SU-DHL-6 (cell line): ENCODE measurements at regions not wholly inside any gene's neighbourhood (a gene's known extent, or its start where the extent isn't known, plus 50 kb on each side); places are given as distances from the start of the nearest gene placed in this dataset.

ENCODE experiments used
- H2AFZ ChIP-seq: fragments of 200-600 bp; sonication (generic); 2 replicates; pipeline ENCODE4 v1.6.1; 2014; ENCODE audit warnings: low read depth, mild to moderate bottlenecking, moderate library complexity, mixed read lengths, antibody characterized with exemption, low read length; ENCODE audit not compliant: severe bottlenecking
- H3F3A ChIP-seq: fragments of 200-600 bp; shearing (Covaris generic); 2 replicates; pipeline ENCODE4 v1.6.0; 2016; ENCODE audit warnings: antibody characterized with exemption, mild to moderate bottlenecking; ENCODE audit not compliant: insufficient read depth
- H3K27ac ChIP-seq: fragments of 200-600 bp; sonication (generic); 2 replicates; pipeline ENCODE4 v1.5.1; 2016; ENCODE audit warnings: low read depth, mild to moderate bottlenecking, low read length, moderate library complexity, mixed read lengths
- H3K27me3 ChIP-seq: fragments of 200-600 bp; sonication (generic), shearing (Covaris generic); 2 replicates; pipeline ENCODE4 v1.6.0; 2014; ENCODE audit warnings: mild to moderate bottlenecking, low read length
- H3K36me3 ChIP-seq: fragments of 200-600 bp; sonication (generic); 2 replicates; pipeline ENCODE4 v1.6.1; 2014; ENCODE audit warnings: mild to moderate bottlenecking, low read length, mixed read lengths
- H3K4me2 ChIP-seq: fragments of 300-600, 200-600 bp; shearing (Covaris generic), sonication (generic); 2 replicates; pipeline ENCODE4 v1.6.0; 2014; ENCODE audit warnings: low read length, low read depth, mild to moderate bottlenecking; ENCODE audit not compliant: poor library complexity, severe bottlenecking
- H3K4me3 ChIP-seq: fragments of 200-600 bp; sonication (generic); 2 replicates; pipeline ENCODE4 v1.5.1; 2014; ENCODE audit warnings: antibody characterized with exemption, low read length, mild to moderate bottlenecking, mixed read lengths; ENCODE audit not compliant: insufficient read depth, poor library complexity, severe bottlenecking
- H3K79me2 ChIP-seq: fragments of 200-600 bp; sonication (generic); 2 replicates; pipeline ENCODE4 v1.6.1; 2014; ENCODE audit warnings: mild to moderate bottlenecking, low read length, moderate library complexity; ENCODE audit not compliant: insufficient read depth
- H3K9ac ChIP-seq: fragments of 200-600 bp; sonication (generic); 2 replicates; pipeline ENCODE4 v1.7.0; 2014; ENCODE audit warnings: mild to moderate bottlenecking, low read length
- H3K9me2 ChIP-seq: fragments of 200-600 bp; sonication (generic); replicated peaks from 2 replicates; pipeline ENCODE4 v1.6.1; 2014; ENCODE audit warnings: low read length; ENCODE audit not compliant: insufficient read depth
- H3K9me3 ChIP-seq: fragments of 200-600 bp; sonication (generic); 2 replicates; pipeline ENCODE4 v1.6.1; 2014; ENCODE audit warnings: low read length, mixed read lengths; ENCODE audit not compliant: insufficient read depth
- H4K20me1 ChIP-seq: fragments of 200-600 bp; sonication (generic); 2 replicates; pipeline ENCODE4 v1.6.1; 2014; ENCODE audit warnings: low read depth, mild to moderate bottlenecking, antibody characterized with exemption, low read length, moderate library complexity, mixed read lengths
- CTCF ChIP-seq: fragments of 200-600 bp; sonication (generic); IDR thresholded peaks from one replicate; pipeline ENCODE4 v1.5.1; 2017; ENCODE audit warnings: antibody characterized with exemption, mild to moderate bottlenecking, low read length, moderate library complexity; ENCODE audit not compliant: insufficient read depth, poor library complexity, severe bottlenecking
- EZH2phosphoT487 ChIP-seq: fragments of 200-600 bp; sonication (generic), shearing (Covaris generic); conservative IDR thresholded peaks from 2 replicates; pipeline ENCODE4 v1.6.1; 2018; ENCODE audit warnings: mild to moderate bottlenecking, antibody characterized with exemption, low read length, moderate library complexity, mixed read lengths

- H3K4me2 ChIP-seq, result no peak overlapping the region
- no peaks in the 10 kb centered on the region for H3F3A ChIP-seq
- H3K9me2 ChIP-seq, result no peaks in the 10 kb centered on the region
- H3K27ac ChIP-seq, result no peak overlapping the region
- H4K20me1 ChIP-seq, result no peaks in the 10 kb centered on the region
- no peaks in the 10 kb centered on the region for H3K27me3 ChIP-seq
- H3K9me3 ChIP-seq, result no peaks in the 10 kb centered on the region
- no peak overlapping the region for H2AFZ ChIP-seq
- no peaks in the 10 kb centered on the region for H3K36me3 ChIP-seq
- no peaks in the 10 kb centered on the region for H3K79me2 ChIP-seq
- H3K9ac ChIP-seq, result no peak overlapping the region
- H3K4me3 ChIP-seq, result no peak overlapping the region
- TF ChIP-seq CTCF, result no peak
- no peak for TF ChIP-seq EZH2phosphoT487
These were observed 239.1 kb upstream of the SGO1 start for GRCh38 chr3:20425138-20425537.

DNA sequence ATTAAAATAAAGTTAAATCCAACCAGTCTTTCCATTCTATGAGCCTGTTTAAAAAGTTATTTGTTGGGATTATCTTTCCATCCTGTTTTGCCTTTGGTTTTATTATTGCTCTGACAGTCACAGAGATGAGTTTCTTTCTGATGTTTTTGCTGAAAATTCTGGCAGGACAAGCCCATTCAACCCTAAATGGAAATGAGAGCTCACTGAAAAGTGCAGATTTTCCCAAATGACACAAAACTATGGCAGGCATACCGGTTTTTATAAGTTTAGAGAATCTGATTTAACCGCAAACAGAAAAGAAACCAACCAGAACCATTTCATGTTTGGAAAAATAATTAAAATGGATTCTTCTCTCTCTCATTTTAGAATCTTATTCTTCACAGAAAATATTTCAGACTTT, 238.1 kb upstream of the SGO1 start:
- Histone ChIP-seq H3K27me3 (no peaks in the 10 kb centered on the region), H3F3A (no peaks in the 10 kb centered on the region), H3K9me2 (no peaks in the 10 kb centered on the region), H3K79me2 (no peaks in the 10 kb centered on the region), H3K27ac (no peak overlapping the region), H3K9ac (no peak overlapping the region), H4K20me1 (no peaks in the 10 kb centered on the region), H2AFZ (no peak overlapping the region), H3K9me3 (no peaks in the 10 kb centered on the region), H3K4me2 (no peak overlapping the region), H3K36me3 (no peaks in the 10 kb centered on the region), H3K4me3 (no peak overlapping the region)
- TF ChIP-seq EZH2phosphoT487, result no peak
- TF ChIP-seq CTCF, result no peak

GRCh38 chr3:20422391-20422790, 236.4 kb upstream of the SGO1 start:
- Histone ChIP-seq H4K20me1 (no peaks in the 10 kb centered on the region), H3K36me3 (no peaks in the 10 kb centered on the region), H2AFZ (no peak overlapping the region), H3K4me3 (no peak overlapping the region), H3K4me2 (no peak overlapping the region), H3K79me2 (no peaks in the 10 kb centered on the region), H3K9ac (no peak overlapping the region), H3K27me3 (no peaks in the 10 kb centered on the region), H3K9me3 (no peaks in the 10 kb centered on the region), H3K27ac (no peak overlapping the region), H3K9me2 (no peaks in the 10 kb centered on the region), H3F3A (no peaks in the 10 kb centered on the region)
- TF ChIP-seq CTCF, result no peak
- TF ChIP-seq EZH2phosphoT487, result no peak
